GM18499 (cell line): ENCODE measurements at regions not wholly inside any gene's neighbourhood (a gene's known extent, or its start where the extent isn't known, plus 50 kb on each side); places are given as distances from the start of the nearest gene placed in this dataset.
"Not testable (repeated sequence)": the region's sequence is repeated elsewhere in the genome, so short reads cannot be mapped to it uniquely, and the experiment has no call there.

Experiments
- ATAC-seq: cut with Tn5 transposase; IDR thresholded peaks from one replicate; pipeline ENCODE4 v1.9.1; 2021; ENCODE audit warnings: moderate number of reproducible peaks; ENCODE audit not compliant: insufficient read depth, unreplicated experiment

DNA sequence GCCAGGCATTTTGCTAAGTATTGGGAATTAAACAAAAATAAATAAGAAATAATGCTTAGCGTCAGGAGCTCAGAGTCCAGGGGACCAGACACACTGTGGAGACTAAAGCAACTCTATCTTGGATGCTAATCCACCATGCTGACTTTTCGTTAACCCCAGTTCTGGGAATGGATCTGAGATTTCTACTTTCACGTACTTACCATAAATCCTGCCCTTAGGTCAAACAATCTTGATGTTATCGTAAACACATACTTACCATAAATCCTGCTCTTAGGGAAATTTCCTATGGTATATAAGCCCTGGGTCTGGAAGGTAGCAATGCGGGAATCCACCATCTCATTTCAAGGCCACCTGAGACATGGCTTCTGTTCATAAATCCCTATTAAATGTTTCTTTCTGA, 204.5 kb upstream of the IGFBP7 start:
- ATAC-seq = no peak

DNA sequence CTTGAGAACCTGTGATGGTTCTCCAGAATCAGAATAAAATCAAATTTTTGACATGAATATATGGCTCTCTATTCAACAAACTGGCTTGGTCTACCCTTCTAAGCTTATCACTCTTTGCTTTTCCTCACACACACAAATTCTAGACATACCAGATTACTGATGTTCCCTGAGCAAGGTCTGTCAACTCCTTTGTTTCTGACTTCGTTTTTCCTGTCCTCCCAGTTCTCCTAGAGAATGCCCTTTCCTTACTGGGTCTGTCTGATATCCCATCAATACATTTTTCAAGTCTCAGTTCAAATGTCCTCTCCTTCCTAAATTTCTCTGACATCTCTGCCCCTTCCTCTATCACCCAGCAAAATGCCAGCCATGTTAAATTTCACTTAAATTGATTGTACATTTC, 202.1 kb upstream of the IGFBP7 start:
- no peak for ATAC-seq

DNA sequence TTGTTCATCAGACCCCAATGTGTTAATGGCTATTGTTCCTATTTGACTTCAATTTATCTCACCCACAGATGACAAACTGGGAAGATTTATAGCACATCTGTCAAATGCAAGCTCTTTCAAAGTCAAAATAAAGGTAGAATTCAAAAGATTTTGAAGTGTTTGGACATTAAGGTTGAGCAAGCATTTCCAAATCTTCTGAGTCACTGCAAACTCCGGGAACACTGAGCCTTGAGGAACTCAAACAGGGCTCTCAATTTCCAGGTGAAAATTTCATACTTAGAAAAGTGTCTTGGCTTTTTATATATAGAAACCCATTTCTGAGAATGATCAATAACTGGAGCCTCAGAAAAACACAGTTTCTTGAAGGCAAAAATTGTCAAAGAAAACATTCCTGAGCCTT, 199.5 kb upstream of the IGFBP7 start:
- no peak for ATAC-seq

DNA sequence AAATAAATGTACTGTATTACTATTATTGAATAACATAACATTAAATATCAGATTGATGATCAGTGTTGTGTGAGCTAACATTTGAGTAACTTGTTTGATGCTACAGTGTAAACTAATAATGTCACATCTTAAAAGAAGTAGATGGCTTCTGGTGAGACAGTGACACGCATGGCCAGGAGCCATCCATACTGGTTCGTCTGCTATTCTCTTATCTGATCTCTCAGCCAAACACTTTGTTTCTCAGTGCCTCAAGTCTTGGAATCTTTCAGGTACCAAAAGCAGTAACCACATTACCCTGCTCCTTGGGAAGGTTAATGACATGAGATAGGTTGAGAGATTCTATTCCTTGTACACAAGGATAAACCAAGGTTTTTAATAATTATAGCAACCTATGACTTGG, 198.1 kb upstream of the IGFBP7 start:
- no peak for ATAC-seq

DNA sequence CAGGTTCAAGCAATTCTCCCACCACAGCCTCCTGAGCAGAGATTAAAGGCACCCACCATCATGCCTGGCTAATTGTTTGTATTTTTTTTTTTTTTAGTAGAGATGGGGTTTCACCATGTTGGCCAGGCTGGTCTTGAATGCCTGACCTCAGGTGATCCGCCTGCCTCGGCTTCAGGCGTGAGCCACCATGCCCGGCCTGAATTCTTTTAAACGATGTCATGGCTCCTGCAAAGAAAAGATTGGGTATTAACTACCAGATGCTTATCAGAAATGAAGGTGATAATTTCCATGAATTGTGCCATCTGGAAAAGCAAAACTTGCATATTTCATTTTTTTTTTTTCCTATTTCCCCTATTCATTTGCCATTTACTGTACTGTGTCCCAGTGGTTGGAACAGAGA, 195.7 kb upstream of the IGFBP7 start:
- ATAC-seq = no peak

DNA sequence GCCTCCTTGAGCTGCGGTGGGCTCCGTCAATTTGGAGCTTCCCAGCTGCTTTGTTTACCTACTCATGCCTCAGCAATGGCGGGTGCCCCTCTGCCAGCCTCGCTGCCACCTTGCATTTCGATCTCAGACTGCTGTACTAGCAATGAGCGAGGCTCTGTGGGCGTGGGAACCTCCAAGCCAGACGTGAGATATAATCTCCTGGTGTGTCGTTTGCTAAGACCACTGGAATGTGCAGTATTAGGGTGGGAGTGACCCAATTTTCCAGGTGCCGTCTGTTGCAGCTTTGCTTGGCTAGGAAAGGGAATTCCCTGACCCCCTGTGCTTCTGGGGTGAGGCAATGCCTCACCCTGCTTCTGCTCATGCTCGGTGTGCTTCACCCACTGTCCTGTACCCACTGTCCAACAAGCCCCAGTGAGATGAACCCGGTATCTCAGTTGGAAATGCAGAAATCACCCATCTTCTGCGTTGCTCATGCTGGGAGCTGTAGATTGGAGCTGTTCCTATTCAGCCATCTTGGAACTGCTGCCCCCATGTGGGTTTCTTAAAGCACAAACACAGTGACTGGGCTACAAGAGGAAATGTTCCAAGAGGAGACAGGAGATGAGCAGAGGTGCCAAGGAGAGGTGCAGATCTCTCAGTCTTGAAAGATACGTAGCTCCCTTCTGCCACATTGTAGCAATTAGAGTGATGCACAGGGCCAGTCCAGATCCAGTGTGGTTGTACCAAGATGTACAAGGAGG, 193.0 kb upstream of the IGFBP7 start:
- no peak for ATAC-seq

DNA sequence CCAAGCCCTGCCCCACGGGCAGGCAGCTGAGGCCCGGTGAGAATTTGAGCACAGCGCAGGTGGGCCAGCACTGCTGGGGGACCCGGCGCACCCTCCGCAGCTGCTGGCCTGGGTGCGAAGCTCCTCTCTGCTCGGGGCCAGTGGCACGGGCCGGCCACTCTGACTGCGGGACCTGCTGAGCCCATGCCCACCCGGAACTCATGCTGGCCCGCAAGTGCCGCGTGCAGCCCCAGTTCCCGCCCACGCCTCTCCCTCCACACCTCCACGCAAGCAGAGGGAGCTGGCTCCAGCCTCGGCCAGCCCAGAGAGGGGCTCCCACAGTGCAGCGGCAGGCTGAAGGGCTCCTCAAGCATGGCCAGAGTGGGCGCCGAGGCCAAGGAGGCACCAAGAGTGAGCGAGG, 190.1 kb upstream of the IGFBP7 start:
- not testable (repeated sequence) for ATAC-seq

DNA sequence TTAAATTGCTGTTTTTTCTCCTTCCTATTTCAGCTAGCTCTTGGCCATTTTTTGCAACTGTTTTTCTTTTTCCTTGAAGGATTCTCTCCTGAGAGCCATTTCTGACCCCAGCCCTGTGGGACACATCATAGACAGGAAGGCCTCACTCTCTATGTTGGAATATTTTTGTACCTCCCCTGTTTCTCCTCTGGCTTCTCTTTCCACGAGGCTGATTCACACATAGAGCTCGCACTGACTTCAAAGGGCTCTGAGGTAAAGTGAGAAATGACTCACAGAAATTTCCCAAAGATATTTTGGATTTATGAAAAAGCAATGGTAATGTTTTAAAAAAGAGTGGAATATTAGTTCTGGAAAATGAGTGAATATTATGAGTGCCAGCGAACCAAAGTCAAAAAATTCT, 181.7 kb upstream of the IGFBP7 start:
- ATAC-seq = no peak

DNA sequence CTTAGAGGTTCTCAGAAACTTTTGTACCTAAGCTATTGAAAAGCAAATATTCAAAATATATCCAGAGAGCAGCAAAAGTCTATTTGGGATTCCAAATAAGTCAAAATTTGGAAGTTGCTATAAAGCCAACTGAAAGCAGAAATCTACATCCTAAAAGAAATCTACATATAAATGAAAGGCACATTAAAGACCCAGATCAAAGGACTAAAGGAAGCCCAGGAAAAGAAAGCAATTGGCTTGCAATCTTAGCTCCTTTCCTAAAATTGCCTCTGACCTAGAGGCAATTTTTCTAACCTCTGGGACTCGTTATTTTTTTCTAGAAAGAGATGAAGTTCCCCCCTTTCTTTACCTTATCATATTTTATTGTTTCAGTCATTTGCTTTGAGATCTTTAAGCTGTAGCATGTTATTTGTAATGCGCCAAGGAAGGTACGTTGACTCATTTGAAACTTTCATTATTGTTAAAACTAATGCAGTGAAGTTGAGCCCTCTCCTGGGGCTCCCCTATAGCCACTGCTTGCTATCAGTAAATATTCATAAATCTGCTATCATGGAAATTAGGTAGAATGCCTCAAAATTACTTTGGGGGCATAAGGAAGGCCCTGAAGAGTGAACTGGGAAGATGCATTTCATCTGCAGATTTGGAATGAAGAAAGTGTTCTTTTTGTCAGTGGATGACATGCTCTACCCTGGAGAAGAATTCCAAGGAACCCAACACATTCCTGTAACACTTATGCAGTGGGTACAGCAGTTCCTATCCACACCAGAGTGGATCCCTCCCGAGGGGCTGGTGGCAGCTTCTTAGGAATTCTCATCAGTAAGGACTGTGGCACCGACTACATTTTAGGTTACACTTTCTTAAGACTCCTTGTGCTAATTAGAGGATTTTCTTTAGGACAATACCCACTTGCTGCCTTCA, 177.8 kb upstream of the IGFBP7 start:
- ATAC-seq = no peak

DNA sequence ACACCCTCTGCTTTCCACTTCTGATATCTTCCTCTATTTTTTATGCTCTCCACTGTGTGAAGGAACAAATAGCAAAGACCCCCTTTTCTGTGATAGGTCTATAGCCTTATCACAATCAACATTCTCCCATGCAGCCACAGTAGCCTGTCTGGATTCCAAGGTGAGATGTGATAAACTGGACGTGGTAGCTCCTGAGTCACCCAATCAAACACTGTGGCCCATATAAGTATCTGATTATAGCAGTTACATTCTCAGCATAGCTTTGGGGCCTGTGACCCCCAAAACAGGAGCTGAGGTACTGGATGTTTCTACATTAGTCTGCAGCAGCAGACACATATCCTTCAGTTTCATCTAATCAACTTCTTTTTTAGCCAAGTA, 172.7 kb upstream of the IGFBP7 start:
- no peak for ATAC-seq

DNA sequence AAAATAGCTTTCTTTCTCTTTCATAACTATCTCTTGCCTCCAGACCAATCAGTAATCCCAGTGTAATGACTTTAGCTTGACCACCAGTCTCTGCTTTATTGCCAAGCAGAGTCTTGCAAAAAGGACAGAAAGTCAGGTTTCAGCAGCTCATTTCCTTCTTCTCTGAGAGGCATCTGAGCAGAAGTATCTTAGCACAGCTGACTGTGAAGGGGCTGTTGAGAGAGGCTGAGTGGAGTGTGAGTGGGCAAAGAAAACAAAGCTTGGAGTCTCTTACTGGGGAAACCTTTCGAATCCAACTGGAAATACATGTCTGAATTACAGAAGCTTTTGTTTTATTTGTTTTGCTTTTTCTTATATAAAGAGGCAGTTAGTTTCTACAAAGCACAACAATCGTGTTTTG, 170.3 kb upstream of the IGFBP7 start:
- ATAC-seq = no peak

DNA sequence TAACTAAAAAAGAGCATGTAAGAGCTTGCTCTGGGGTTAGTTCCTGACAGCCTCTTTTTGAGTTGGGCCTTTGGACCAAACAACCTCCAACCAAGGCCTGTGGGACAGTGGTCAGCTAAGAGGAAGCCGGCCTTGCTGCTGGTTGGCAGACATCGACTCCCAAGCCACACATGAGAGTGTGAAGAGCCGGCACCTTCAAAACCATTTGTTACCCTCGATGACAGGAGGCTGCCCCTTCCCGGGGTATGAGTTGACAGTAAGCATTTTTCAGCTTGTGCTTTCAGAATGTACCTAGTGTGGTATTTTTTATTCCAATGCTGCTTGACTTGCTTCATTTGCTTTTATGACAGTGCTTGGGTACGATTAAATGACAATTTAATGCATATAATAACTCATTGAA, 168.6 kb upstream of the IGFBP7 start:
- no peak for ATAC-seq

DNA sequence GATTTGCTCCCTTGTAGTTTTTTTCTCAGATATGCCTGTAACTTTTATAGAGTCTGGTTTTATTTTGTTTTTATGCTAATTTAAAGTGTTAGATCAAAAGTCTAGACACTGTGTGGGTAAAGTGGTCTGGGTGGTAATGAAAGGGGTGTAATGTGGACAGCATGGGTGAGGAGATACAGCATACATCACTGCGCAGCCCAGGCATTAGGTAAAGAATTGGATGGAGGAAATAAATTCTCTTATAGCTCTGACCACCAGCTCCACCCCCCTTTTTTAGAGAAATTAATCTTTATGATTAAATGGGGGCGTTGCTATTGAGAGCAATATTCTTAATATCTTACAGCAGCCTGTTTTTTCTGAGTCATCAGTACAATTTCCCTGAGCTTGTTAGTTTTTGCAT, 163.9 kb upstream of the IGFBP7 start:
- ATAC-seq = no peak

DNA sequence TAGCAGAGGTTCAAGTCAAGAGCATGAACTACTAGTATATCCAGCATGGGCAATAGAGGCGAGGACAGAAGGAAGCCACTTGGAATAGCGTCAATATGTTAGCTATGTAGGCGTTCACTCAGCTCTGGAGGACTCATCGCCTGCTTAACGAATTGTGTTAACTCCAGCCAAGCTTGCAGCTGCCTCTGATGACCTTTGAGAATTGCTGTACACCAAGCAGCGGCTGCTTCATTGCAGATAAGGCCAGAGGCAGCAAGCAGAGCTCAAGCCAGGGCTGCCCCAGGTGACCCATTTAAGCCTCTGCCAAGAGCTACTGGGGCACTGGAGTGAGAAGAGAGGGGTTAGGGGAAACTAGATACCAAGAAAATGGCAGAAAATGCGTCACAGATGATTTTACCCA, 160.2 kb upstream of the IGFBP7 start:
- no peak for ATAC-seq

DNA sequence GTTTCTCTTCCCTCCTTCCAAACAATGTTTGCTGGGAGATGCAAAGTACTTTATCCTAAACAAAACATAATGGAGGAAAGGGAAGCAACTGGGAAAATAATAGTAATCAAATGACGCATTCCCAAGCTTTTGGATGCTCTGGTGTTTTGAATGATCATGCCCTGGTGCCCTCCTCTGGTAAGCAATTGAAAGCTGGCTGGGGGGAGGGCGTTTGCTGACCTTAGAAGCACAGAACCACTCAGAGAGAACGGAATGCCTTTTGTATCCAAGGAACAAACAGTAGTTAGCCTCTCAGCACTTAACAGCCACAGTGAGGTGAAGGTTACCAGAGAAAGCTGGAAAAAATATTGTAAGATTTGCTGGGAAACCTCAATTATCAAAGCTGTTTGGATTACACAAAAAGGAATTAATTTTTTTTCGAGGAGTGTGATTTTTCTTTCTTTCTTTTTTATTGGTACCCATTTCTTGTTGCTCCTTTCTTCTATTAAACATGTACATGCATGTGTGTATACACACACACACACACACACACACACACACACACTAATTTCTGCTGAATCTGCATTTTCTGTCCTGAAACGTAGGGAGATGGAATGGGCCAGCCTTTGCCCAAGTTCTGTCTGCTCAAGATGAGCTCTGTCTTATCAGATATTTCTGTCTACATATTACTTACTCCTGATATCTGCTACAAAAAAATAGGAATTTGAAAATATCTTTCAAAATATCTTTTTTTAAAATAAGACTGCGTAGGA, 155.8 kb upstream of the IGFBP7 start:
- ATAC-seq = no peak

DNA sequence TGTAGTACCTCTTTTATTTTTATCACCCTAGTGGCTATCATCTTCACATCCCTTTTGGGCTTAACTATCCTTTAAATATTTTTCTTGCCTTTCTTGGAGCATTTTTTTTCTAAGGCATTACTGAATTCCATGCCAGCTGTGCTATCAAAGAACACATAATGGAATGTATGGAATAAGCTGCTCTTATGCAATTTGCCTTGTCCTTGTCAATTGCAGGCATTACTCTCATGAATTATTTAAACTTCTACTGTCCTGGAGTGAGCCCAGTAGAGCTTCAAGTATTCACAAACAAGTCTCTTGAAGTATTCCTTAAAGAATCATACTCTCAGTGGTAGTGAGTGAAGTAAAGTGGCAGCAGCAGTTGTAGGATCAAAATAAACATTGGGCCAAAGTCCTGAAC, 144.6 kb upstream of the IGFBP7 start:
- ATAC-seq = no peak

DNA sequence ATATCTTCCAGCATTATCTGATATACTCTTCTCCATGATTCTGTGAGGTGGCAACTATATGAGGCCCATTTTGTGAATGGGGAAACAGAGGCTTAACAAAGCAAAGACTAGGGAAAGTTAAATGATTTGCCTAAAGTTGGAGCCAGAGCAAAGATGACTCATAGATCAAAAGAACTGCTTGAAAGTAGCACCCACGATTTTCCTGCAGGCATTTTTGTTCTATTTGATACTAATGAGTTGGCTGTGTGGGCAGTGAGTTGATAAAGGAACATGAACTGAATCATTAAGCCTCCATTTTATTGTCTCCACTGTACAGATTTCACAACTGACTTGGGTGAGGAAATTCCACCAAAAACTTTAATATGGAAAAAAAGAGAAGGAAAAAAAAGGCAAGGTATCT, 138.9 kb upstream of the IGFBP7 start:
- no peak for ATAC-seq

DNA sequence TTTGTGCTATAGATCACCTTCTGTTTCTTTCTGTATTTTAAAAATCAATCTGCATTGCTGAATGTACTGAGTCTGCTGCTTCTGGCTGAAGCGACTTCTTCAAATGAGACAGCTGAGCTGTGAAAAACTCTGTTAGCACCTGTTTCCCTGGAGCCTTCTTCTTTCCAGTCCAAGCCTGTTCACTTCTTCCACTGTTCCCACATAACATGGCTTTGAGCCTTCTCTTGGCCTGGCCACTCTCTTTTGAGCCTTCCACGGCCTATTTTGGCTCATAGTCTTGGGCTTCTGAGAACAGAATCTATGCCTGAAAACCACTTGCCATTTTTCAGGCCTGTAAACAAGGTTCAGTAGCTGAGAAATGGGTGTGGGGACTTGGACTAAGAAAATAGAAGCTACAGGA, 132.9 kb upstream of the IGFBP7 start:
- ATAC-seq = no peak

DNA sequence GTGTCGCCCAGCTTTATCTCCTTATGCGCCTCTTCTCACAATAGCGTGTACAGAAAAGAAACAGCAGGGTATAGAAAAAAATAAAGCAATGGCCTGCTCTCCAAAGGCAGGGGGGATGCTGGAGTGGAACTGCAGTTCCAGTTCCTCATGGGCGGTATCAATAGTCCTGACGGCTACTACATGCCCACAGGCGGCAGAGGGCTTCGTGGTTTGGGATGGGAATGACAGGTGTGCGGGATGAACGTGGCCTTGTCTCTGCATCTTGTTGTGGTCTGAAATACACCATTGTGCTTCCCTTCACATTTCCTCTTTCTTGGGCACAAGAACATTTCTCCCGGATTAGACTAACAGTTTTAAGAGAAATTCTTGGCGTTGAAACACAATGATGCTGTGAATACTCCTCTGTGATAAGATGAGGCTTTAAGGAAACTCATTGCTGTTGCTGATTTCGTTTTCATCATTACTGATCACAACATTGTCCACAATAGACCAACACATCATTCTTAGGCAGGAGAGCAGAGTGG, 124.1 kb upstream of the IGFBP7 start:
- ATAC-seq = no peak

DNA sequence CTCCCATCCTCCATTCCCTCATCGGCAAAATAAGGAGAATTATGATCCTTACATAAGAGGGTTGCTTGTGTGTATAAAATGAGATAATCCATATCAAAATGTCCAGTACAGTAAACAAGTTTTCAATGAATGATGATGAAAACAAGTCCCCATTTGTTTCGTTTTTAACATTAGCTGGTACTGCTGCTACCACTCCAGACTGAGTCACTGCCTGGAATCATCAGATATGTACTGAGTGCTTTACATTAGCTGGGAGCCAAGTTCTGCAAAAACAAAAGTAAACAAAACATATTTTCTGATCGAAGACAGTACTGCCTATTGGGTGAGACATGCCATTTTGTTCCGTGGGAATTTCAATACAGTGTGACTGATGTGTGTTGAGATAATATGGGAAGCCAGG, 123.2 kb upstream of the IGFBP7 start:
- no peak for ATAC-seq

DNA sequence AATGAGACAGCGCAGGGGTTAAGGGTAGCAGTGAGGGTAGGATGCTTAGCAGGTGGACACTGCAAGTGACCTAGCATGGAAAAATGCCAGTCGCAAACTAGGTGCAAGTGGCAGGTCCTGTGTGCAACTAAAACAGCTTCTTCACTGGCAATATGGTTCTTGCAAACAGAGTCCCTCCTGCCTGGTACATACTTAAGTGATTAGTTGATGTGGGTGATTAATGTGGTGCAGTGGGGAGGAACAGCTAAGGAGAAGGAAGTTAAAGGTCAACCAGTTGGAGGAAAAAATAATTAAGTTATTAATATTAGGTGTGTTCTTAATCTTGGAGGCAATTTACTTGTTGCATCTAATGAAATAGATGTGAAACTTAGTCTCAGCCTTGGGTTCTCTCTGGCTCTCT, 121.6 kb upstream of the IGFBP7 start:
- ATAC-seq = no peak
